Trophoblast cell (in vitro differentiated cells and primary cell): ENCODE measurements at regions not wholly inside any gene's neighbourhood (a gene's known extent, or its start where the extent isn't known, plus 50 kb on each side); places are given as distances from the start of the nearest gene placed in this dataset.

Experiments used
- DNase-seq, 2 donors: peaks; one replicate each; pipeline ENCODE4 v3.0.0-alpha.2; 2016
- H2AFZ ChIP-seq: 2 replicates; pipeline ENCODE4 v1.6.1; 2013; ENCODE audit warnings: low read length, moderate library complexity, mild to moderate bottlenecking; ENCODE audit not compliant: insufficient read depth, poor library complexity
- H2AK5ac ChIP-seq: 2 replicates; pipeline ENCODE4 v1.6.1; 2013; ENCODE audit warnings: mild to moderate bottlenecking, low read length
- H2BK120ac ChIP-seq: 2 replicates; pipeline ENCODE4 v1.6.1; 2013; ENCODE audit warnings: low read length, mild to moderate bottlenecking, moderate library complexity; ENCODE audit not compliant: insufficient read depth, poor library complexity
- H2BK12ac ChIP-seq: 2 replicates; pipeline ENCODE4 v1.6.1; 2013; ENCODE audit warnings: mild to moderate bottlenecking, low read length, moderate library complexity
- H2BK5ac ChIP-seq: 2 replicates; pipeline ENCODE4 v1.6.1; 2013; ENCODE audit warnings: low read length, low read depth, moderate library complexity, mild to moderate bottlenecking; ENCODE audit not compliant: poor library complexity
- H3K14ac ChIP-seq: 2 replicates; pipeline ENCODE4 v1.6.1; 2013; ENCODE audit warnings: mild to moderate bottlenecking, low read length
- H3K18ac ChIP-seq: 2 replicates; pipeline ENCODE4 v1.6.1; 2013; ENCODE audit warnings: mild to moderate bottlenecking, low read length
- H3K23ac ChIP-seq: 2 replicates; pipeline ENCODE4 v1.6.1; 2013; ENCODE audit warnings: low read length
- H3K27ac ChIP-seq: 2 replicates; pipeline ENCODE4 v1.5.1; 2013; ENCODE audit warnings: low read depth, mild to moderate bottlenecking, inconsistent platforms, low read length, moderate library complexity
- H3K27me3 ChIP-seq: 2 replicates; pipeline ENCODE4 v1.6.1; 2013; ENCODE audit warnings: inconsistent platforms, mild to moderate bottlenecking, low read length, moderate library complexity; ENCODE audit not compliant: insufficient read depth
- H3K36me3 ChIP-seq, 2 experiments: 1 replicate in 1 of 2; 2 replicates in 1 of 2; pipeline ENCODE4 v1.6.1; 2013; ENCODE audit warnings: low read length in 2 of 2, mild to moderate bottlenecking in 2 of 2, moderate library complexity in 1 of 2; ENCODE audit not compliant: insufficient read depth in 2 of 2, control insufficient read depth in 1 of 2
- H3K4ac ChIP-seq: 2 replicates; pipeline ENCODE4 v1.6.1; 2013; ENCODE audit warnings: low read depth, mild to moderate bottlenecking, low read length, moderate library complexity
- H3K4me1 ChIP-seq, 2 experiments: 1 replicate in 1 of 2; 2 replicates in 1 of 2; pipeline ENCODE4 v1.6.1; 2013; ENCODE audit warnings: low read length in 2 of 2, mild to moderate bottlenecking in 2 of 2, moderate library complexity in 1 of 2; ENCODE audit not compliant: insufficient read depth in 2 of 2, control insufficient read depth in 1 of 2
- H3K4me2 ChIP-seq: 2 replicates; pipeline ENCODE4 v1.6.1; 2013; ENCODE audit warnings: inconsistent platforms, mild to moderate bottlenecking, low read length, moderate library complexity
- H3K4me3 ChIP-seq: 2 replicates; pipeline ENCODE4 v1.5.1; 2013; ENCODE audit warnings: mild to moderate bottlenecking, low read depth, low read length, inconsistent platforms
- H3K79me1 ChIP-seq: one replicate; pipeline ENCODE4 v1.6.1; 2013; ENCODE audit warnings: low read length
- H3K79me2 ChIP-seq: 2 replicates; pipeline ENCODE4 v1.6.1; 2013; ENCODE audit warnings: low read length, mild to moderate bottlenecking; ENCODE audit not compliant: control insufficient read depth, insufficient read depth, poor library complexity
- H3K9ac ChIP-seq: 2 replicates; pipeline ENCODE4 v1.6.1; 2013; ENCODE audit warnings: mild to moderate bottlenecking, low read length
- H3K9me3 ChIP-seq: 2 replicates; pipeline ENCODE4 v1.6.1; 2013; ENCODE audit warnings: low read depth, mild to moderate bottlenecking, control low read depth, inconsistent platforms, low read length; ENCODE audit not compliant: insufficient read depth
- H4K12ac ChIP-seq: 2 replicates; pipeline ENCODE4 v1.6.1; 2013; ENCODE audit warnings: low read depth, mild to moderate bottlenecking, low read length, moderate library complexity
- H4K8ac ChIP-seq: 2 replicates; pipeline ENCODE4 v1.6.1; 2013; ENCODE audit warnings: low read depth, mild to moderate bottlenecking, low read length, moderate library complexity
- H4K91ac ChIP-seq: one replicate; pipeline ENCODE4 v1.6.1; 2013; ENCODE audit warnings: low read depth, mild to moderate bottlenecking, low read length, moderate library complexity
- WGBS: extraction: QIAGEN DNeasy Blood & Tissue Kit; methylation state at CpG from one replicate; pipeline ENCODE4 v1.1.7; 2013; ENCODE audit warnings: missing lambda C conversion rate; ENCODE audit not compliant: insufficient read length, insufficient coverage; ENCODE audit errors: extremely low coverage; 5-methylcytosine and 5-hydroxymethylcytosine counted together

DNA sequence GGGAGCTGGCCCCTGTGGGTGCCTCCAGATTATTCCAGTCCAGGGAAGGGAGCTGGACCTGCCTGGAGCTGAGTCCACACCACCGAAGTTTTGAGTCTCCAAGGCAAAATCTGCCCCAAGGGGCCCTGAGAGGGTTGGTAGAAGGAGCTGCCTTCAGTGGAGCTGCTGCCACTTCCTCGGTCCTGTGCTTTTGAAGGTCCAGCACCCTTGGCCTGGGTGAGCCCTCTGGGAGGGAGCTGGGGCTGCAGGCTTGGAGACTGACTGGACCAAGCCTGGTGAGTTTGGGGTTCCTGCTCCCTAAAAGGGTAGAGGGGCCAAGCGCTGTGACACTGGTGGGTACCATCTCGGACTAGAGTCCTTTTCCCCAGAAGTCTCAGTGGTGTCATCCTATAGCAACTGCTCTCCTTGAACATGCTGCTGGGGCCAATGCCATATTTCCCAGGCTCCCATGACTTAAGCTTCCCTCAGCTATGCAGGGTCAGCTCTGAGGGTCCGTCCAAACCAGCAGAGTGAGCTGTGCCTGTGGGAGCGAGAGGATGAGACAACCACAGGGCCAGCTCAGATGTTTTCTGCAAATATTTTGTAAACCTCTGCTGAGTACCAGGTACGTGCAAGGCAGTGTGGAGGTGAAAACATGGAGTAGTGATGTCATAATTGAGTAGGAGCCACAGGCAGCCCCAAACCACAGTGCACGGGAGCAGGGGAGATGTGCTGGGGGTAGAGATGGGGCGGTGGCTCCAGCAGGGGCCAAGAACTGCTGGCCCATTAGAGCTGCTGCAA lies 96.0 kb downstream of the ABHD5 start:
- H3K4me2 ChIP-seq, result no peak overlapping the region
- no peak overlapping the region for H2AK5ac ChIP-seq
- no peak overlapping the region for H3K4ac ChIP-seq
- H3K79me2 ChIP-seq, result no peaks in the 10 kb centered on the region
- no peaks in the 10 kb centered on the region for H3K9me3 ChIP-seq
- no peak overlapping the region for H4K91ac ChIP-seq
- H2BK12ac ChIP-seq, result no peak overlapping the region
- no peak overlapping the region for H3K9ac ChIP-seq
- H3K79me1 ChIP-seq, result no peaks in the 10 kb centered on the region
- no peaks in the 10 kb centered on the region for H3K27me3 ChIP-seq
- no peak overlapping the region for H3K23ac ChIP-seq
- H3K18ac ChIP-seq, result no peak overlapping the region
- H3K36me3 ChIP-seq, result no peaks in the 10 kb centered on the region
- H3K27ac ChIP-seq, result no peak overlapping the region
- no peak overlapping the region for H2BK5ac ChIP-seq
- H4K12ac ChIP-seq, result no peak overlapping the region
- H3K14ac ChIP-seq, result no peak overlapping the region
- no CpG with 5 or more reads among the region's 9 CpGs for WGBS
- no peak overlapping the region for H3K4me3 ChIP-seq
- H4K8ac ChIP-seq, result no peak overlapping the region
- H3K4me1 ChIP-seq, result no peaks in the 10 kb centered on the region
- no peak for DNase-seq
- no peak overlapping the region for H2AFZ ChIP-seq
- no peak overlapping the region for H2BK120ac ChIP-seq

DNA sequence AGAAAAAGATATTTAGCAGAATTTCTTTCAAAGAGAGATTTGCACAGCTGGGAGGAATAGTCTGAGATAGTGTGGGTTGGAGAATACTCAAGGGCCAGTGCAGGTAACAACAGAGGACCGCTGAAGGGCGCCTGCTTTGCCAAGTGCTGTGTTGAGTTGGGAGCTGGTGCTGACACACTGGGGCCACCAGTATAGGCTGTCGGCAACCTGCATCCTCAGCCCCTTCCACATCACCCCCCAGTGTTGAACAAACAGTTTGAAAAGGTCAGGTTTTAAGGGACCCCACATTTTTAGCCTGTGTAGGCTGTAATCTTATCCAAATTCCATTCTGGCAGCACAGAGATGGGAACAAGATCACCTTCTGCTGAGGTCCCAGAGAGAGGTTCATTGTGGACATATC lies 96.6 kb downstream of the ABHD5 start:
- no peak overlapping the region for H2BK12ac ChIP-seq
- no peak overlapping the region for H3K4me3 ChIP-seq
- no peak overlapping the region for H3K4me2 ChIP-seq
- H4K8ac ChIP-seq, result no peak overlapping the region
- H2BK5ac ChIP-seq, result no peak overlapping the region
- H4K91ac ChIP-seq, result no peak overlapping the region
- no CpG with 5 or more reads among the region's 3 CpGs for WGBS
- H3K4me1 ChIP-seq, result no peaks in the 10 kb centered on the region
- no peak overlapping the region for H2AK5ac ChIP-seq
- H2BK120ac ChIP-seq, result no peak overlapping the region
- no peaks in the 10 kb centered on the region for H3K9me3 ChIP-seq
- no peaks in the 10 kb centered on the region for H3K27me3 ChIP-seq
- H3K9ac ChIP-seq, result no peak overlapping the region
- no peak overlapping the region for H3K23ac ChIP-seq
- no peak overlapping the region for H2AFZ ChIP-seq
- no peak overlapping the region for H3K14ac ChIP-seq
- DNase-seq, result no peak
- H3K27ac ChIP-seq, result no peak overlapping the region
- no peak overlapping the region for H3K18ac ChIP-seq
- no peaks in the 10 kb centered on the region for H3K36me3 ChIP-seq
- H4K12ac ChIP-seq, result no peak overlapping the region
- no peaks in the 10 kb centered on the region for H3K79me1 ChIP-seq
- H3K4ac ChIP-seq, result no peak overlapping the region
- no peaks in the 10 kb centered on the region for H3K79me2 ChIP-seq

DNA sequence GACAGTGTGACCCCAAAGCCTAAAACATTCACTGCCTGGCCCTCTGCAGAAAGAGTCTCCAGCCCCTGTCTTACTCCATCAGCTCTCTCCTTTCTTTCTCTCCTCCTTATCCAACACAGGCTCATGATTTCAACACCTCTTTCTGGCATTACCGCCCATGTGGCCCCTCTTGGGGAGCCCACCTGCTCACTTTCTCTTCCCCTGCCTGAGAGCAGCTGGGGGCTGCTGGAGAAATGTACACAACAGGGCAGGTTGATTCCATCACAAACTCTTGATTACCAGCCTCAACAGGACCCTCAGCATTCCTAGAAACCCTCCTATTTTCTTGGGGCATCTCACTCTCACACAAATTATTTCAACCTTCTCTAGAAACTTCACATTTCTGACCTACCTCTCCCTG lies 98.3 kb downstream of the ABHD5 start:
- Histone ChIP-seq H4K8ac (no peak overlapping the region), H3K79me1 (no peaks in the 10 kb centered on the region), H3K14ac (no peak overlapping the region), H3K36me3 (no peaks in the 10 kb centered on the region), H3K9me3 (peaks cover 2% of the 10 kb centered on the region), H3K23ac (no peak overlapping the region), H3K27me3 (no peaks in the 10 kb centered on the region), H2AFZ (no peak overlapping the region), H3K4me2 (no peak overlapping the region), H3K27ac (no peak overlapping the region), H2AK5ac (no peak overlapping the region), H4K12ac (no peak overlapping the region), H3K4me1 (no peaks in the 10 kb centered on the region), H3K18ac (no peak overlapping the region), H3K4me3 (no peak overlapping the region), H4K91ac (no peak overlapping the region), H3K9ac (no peak overlapping the region), H3K4ac (no peak overlapping the region), H2BK5ac (no peak overlapping the region), H3K79me2 (no peaks in the 10 kb centered on the region), H2BK12ac (no peak overlapping the region), H2BK120ac (no peak overlapping the region)
- DNase-seq, result no peak
- WGBS, result no CpG with 5 or more reads among the region's 1 CpG

DNA sequence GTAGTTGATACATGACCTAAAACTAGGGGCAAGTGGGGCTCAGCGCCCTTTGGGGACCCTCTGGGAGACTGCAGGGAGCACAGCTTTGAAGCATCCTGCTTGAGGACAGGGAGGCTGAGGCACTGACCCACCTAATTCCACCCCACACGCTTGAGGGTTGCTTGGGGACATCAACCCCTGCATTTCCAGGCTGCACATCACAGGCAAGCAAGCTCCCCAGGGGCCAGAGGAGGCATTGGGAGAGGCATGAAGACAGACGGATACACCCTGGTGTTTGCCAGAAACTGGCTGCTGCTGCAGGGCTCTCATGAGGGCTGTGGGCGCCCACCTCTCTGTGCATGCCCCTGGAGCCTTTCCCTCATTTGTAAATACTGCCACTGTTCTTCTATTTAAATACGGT lies 99.3 kb downstream of the ABHD5 start:
- H2BK12ac ChIP-seq, result no peak overlapping the region
- H4K12ac ChIP-seq, result no peak overlapping the region
- H3K4me2 ChIP-seq, result no peak overlapping the region
- H2BK5ac ChIP-seq, result no peak overlapping the region
- DNase-seq, result no peak
- no peaks in the 10 kb centered on the region for H3K79me2 ChIP-seq
- H3K18ac ChIP-seq, result no peak overlapping the region
- no peak overlapping the region for H3K23ac ChIP-seq
- H4K91ac ChIP-seq, result no peak overlapping the region
- no peak overlapping the region for H3K9ac ChIP-seq
- no peak overlapping the region for H3K4me3 ChIP-seq
- no peaks in the 10 kb centered on the region for H3K27me3 ChIP-seq
- H3K36me3 ChIP-seq, result no peaks in the 10 kb centered on the region
- no peak overlapping the region for H3K27ac ChIP-seq
- H2BK120ac ChIP-seq, result no peak overlapping the region
- no peaks in the 10 kb centered on the region for H3K79me1 ChIP-seq
- no peaks in the 10 kb centered on the region for H3K4me1 ChIP-seq
- no peak overlapping the region for H3K4ac ChIP-seq
- H3K9me3 ChIP-seq, result peaks cover 2% of the 10 kb centered on the region
- H2AFZ ChIP-seq, result no peak overlapping the region
- WGBS, result no CpG with 5 or more reads among the region's 5 CpGs
- H3K14ac ChIP-seq, result no peak overlapping the region
- H2AK5ac ChIP-seq, result no peak overlapping the region
- H4K8ac ChIP-seq, result no peak overlapping the region
